ENCODE measurements at regions not wholly inside any gene's neighbourhood (a gene's known extent, or its start where the extent isn't known, plus 50 kb on each side); places are given as distances from the start of the nearest gene placed in this dataset.
"Not testable (repeated sequence)": the region's sequence is repeated elsewhere in the genome, so short reads cannot be mapped to it uniquely, and the experiment has no call there.

DNA sequence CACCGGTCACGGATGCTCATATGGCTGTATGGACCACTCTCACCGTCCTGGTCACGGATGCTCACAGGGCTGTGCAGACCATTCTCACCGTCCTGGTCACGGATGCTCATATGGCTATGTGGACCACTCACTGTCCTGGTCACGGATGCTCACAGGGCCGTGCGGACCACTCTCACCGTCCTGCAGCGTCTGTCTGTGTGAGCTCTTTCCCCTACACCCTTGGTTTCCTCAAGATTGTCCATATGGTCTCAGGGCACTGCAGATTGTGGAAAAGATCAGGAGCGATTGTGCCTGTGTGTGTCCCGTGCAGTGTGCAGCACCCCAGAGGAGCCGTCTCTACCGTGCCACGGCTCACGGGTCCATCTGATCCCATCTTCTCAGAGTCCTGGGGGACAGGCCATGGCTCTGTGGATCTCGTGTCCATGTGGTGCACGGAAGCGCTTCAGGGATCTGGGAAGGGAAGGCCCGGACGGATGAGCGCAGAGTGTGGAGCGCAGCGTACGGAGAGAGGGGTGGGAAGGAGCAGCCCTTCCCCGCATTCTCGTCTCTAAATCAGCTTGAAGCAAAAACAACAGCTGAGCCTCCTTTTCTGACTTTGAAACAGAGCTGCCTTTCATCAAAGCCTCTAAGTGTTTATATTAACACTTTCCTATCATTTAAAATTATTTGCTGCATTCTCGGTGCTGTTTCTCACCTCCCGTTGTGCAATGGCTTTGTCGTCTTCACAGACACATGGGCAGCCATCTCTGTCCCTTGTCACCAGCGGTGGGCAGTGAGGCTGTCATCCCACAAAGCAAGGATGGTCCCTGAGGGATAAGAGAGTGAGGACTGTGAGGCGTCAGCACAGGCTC lies 208.0 kb downstream of the BANP start:
- H3K9me3 ChIP-seq; H3K27ac ChIP-seq; H3K27me3 ChIP-seq; H3K4me3 ChIP-seq; H3K4me1 ChIP-seq; ATAC-seq; DNase-seq; H3K36me3 ChIP-seq (replicated peaks in 1 of 2; ENCODE audit: insufficient read depth in 1 of 2, low read depth in 2 of 2); intact Hi-C loops (cut with DNase I): not testable (repeated sequence)
- 76 to 80% methylated on average over 22 to 27 of the region's 33 CpGs for WGBS, 2 donors

DNA sequence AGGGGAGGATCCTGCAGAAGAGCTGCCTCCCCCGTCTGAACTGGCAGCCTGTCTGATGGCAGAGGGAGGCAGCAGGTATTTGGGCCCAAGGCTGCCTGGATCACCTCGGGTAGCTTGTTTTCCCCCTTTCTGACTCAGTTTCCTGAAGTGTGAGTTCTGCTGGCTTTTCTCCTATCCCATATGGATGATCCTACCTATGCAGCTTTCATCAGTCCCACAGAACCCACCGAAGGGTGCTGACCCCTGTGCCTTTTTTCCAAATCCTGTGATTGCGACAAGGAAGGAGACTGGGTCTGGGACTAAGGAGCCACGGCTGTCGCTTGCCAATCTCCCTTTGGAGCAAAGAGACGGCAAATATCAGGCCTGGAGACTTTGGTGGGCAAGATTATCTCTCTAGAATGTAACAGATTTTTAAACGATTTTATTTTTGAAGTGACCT lies 208.7 kb downstream of the BANP start:
- WGBS, 2 donors: 67 to 71% methylated on average over 7 to 8 of the region's 8 CpGs
- H3K27ac ChIP-seq; intact Hi-C loops (cut with DNase I); ATAC-seq; H3K9me3 ChIP-seq; H3K4me1 ChIP-seq; H3K27me3 ChIP-seq; H3K36me3 ChIP-seq (replicated peaks in 1 of 2; ENCODE audit: insufficient read depth in 1 of 2, low read depth in 2 of 2); DNase-seq; H3K4me3 ChIP-seq: not testable (repeated sequence)

DNA sequence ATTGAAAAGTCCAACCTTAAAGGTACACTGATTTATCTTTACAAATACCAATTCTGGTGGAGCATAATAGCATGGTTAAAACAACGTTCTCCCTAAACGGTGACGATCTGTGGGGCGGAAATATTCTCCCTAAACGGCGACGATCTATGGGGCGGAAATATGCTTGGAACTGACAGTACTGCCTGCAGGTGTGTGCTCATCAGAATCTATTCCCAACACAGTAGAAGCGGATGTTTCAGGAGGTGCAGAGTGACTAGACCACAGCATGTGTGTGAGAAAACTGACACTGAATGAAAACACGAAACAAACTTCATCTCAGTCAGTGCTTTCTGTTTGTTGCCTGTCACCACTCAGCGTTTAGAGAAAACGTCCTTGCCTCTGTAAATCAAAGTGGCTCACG lies 210.0 kb downstream of the BANP start:
- H3K27me3 ChIP-seq; intact Hi-C loops (cut with DNase I); H3K27ac ChIP-seq; H3K9me3 ChIP-seq; H3K4me1 ChIP-seq; H3K36me3 ChIP-seq (replicated peaks in 1 of 2; ENCODE audit: insufficient read depth in 1 of 2, low read depth in 2 of 2); ATAC-seq; H3K4me3 ChIP-seq; DNase-seq: not testable (repeated sequence)
- 70% methylated on average over 13 of the region's 13 CpGs for WGBS, 2 donors

DNA sequence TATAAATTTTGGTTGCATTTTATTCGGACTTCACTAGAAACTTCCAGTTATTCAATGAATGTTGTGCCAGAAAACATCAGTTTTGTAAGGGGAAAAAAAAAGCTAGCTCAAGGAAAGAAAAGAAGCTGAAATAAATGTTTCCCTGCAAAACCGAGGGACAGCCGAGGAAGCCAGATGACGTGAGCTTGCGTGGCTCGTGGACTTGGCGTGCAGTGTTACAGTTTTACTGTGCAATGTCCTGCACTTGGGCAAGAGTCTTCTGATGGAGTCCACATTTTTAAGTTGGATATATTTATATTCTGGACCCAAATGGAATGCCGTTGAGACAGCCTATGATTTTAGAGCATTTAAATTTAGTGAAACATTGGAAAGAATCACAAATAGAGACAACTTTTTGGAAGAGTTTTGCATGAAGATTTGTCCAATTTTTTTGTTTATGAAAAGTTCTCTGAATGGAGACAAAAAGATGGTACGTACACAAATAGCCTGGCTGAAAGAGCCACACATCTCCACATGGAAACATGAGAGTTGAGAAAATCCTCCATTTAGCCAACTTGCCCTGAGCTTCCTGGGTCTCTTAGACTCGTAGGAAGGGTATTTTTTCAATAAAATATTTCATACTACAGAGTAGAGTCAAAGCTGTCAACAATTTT lies 210.5 kb downstream of the BANP start:
- H3K9me3 ChIP-seq; H3K4me1 ChIP-seq; H3K36me3 ChIP-seq (replicated peaks in 1 of 2; ENCODE audit: insufficient read depth in 1 of 2, low read depth in 2 of 2); DNase-seq; H3K27ac ChIP-seq; H3K27me3 ChIP-seq; H3K4me3 ChIP-seq; intact Hi-C loops (cut with DNase I): not testable (repeated sequence)
- peak; percentile 43 for ATAC-seq
- WGBS, 2 donors: 59 to 64% methylated on average over 10 of the region's 10 CpGs

DNA sequence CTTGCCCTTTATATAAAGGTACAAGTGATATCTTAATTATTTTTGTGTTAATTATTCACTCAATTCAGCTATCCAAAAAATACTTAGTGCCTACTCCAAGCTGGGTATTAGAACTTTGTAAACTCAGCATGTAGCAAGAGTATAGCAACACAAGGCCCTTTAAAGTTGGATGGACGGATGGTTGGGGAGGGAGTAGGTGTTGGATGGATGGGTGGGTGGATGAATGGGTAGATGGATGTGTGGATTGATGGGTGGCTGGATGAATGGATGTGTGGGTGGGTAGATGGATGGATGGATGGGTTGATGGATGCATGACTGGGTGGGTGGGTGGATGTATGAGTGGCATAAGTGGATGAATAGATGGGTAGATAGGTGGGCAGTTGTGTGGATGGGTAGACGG lies 211.5 kb downstream of the BANP start:
- H3K9me3 ChIP-seq; DNase-seq; H3K27ac ChIP-seq; H3K36me3 ChIP-seq (replicated peaks in 1 of 2; ENCODE audit: insufficient read depth in 1 of 2, low read depth in 2 of 2); intact Hi-C loops (cut with DNase I); H3K4me1 ChIP-seq; H3K27me3 ChIP-seq; H3K4me3 ChIP-seq; ATAC-seq: not testable (repeated sequence)
- WGBS, 2 donors: 59 to 66% methylated on average over 1 to 2 of the region's 2 CpGs

DNA sequence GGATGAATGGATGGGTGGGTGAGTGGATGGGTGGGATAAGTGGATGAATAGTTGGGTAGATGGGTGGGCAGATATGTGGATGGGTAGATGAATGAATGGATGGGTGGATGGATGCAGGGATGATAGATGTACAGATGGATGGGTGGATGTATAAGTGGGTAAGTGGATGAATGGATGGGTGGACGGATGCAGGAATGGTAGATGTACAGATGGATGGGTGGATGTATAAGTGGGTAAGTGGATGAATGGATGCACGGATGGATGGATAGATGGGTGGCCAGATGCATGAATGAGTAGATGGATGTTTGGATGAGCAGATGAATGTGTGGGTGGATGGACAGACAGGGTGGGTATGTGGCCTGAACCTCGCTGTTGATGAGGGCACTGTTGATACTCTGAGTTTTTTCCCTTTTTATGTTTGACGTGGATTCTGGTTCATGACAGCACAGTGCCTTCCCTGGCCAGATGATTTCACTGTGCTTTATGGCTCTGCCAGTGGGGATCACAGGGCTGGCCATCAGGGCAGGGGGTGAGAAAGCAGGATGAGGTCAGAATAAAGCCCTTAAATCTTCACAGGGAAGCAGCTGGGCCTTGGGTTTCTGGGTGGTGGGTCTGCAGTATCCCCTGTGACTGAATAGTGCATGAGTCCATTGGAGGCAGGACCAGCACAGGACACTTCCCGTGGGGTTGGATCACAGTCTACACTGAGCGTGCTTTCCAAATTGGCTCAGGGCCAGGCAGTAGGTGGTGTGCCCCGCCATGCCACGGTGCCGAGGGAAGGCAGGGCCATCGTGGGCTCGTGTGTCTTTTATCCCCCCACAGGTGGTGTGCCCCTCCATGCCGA lies 213.2 kb downstream of the BANP start:
- WGBS, 2 donors: 52 to 70% methylated on average over 6 to 11 of the region's 12 CpGs
- H3K27me3 ChIP-seq; H3K27ac ChIP-seq; ATAC-seq; DNase-seq; intact Hi-C loops (cut with DNase I); H3K9me3 ChIP-seq; H3K4me3 ChIP-seq; H3K36me3 ChIP-seq (replicated peaks in 1 of 2; ENCODE audit: insufficient read depth in 1 of 2, low read depth in 2 of 2): not testable (repeated sequence)
- H3K4me1 ChIP-seq: peaks cover 13% of the 10 kb centered on the region

DNA sequence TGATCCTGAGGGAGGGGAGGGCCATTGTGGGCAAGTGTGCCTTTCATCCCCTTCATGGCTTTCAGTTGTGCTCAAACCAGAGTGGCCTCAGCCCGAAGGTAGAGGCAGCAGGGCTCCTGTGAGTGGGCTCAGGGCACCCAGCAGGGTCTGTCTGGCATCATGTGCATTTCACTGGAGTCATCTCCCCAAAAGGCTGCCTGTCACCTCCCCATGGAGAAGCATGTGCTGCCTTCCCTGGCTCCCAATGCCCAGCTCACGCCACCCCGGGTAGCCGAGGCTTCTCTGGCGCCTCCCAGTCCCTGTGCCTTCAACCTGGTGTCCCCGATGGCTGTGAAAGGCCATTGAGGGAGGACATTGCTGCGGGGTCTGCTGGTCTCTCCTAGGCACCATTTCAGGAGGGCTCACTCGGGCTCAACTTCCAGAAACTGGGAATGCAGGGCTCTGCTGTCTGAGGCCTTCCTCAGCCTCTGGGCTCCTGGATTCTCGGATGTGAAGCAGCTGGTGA lies 213.9 kb downstream of the BANP start:
- H3K9me3 ChIP-seq; H3K27me3 ChIP-seq; H3K27ac ChIP-seq; H3K36me3 ChIP-seq (replicated peaks in 1 of 2; ENCODE audit: insufficient read depth in 1 of 2, low read depth in 2 of 2); ATAC-seq; H3K4me3 ChIP-seq; DNase-seq; intact Hi-C loops (cut with DNase I): not testable (repeated sequence)
- H3K4me1 ChIP-seq: peaks cover 13% of the 10 kb centered on the region
- WGBS, 2 donors: 76% methylated on average over 9 of the region's 9 CpGs; no CpG with 5 or more reads in 1 of the 2 donors

DNA sequence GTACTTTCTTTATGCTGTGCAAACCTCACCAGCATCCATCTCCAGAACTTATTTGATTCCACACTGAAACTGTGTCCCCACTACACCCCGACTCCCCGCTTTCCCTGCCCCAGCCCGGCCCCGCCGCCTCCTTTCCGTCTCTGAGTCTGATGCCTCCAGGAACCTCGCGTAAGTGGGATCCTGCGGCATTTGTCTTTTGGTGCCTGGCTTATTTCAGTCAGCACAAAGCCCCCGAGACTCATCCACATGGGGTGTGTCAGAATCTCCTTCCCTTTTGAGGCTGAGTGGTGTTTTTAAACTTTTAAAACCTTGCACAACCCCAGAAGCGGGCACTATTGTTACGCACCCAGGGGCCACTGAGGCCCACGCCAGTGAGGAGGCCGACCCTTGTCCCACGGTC lies 214.4 kb downstream of the BANP start:
- H3K27ac ChIP-seq; H3K4me3 ChIP-seq; ATAC-seq; H3K9me3 ChIP-seq; DNase-seq; intact Hi-C loops (cut with DNase I); H3K27me3 ChIP-seq; H3K36me3 ChIP-seq (replicated peaks in 1 of 2; ENCODE audit: insufficient read depth in 1 of 2, low read depth in 2 of 2): not testable (repeated sequence)
- peaks cover 13% of the 10 kb centered on the region for H3K4me1 ChIP-seq
- WGBS, 2 donors: 81 to 88% methylated on average over 15 of the region's 15 CpGs

DNA sequence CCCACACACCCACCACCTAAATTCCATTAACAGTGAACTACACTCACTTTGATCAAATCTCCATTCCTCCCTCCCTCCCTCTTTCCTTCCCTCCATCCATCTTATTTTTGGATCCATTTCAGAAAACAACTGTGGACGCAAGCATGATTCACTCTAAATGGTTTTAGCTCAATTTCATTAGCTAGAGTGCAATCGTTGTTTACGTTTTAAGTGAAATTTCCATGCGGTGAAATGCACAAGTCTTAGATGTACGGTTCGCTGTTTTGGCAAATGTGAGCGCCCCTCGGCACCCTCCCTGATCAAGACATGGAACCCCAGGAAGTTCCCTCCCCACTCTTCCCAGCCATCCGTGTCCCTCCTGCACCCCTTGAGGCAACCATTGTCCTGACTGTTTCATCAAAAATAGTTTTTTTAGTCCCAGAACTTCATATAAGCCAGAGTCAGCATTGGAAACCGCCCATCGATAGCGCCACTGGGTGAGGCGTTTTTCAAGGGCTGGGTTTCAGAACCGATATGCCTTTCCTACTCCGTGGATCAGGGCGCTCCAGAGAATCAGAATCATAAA lies 215.1 kb downstream of the BANP start:
- H3K36me3 ChIP-seq (replicated peaks in 1 of 2; ENCODE audit: insufficient read depth in 1 of 2, low read depth in 2 of 2); H3K9me3 ChIP-seq; H3K4me3 ChIP-seq; DNase-seq; H3K27me3 ChIP-seq; intact Hi-C loops (cut with DNase I); ATAC-seq; H3K27ac ChIP-seq: not testable (repeated sequence)
- 73 to 78% methylated on average over 16 of the region's 16 CpGs for WGBS, 2 donors
- peaks cover 13% of the 10 kb centered on the region for H3K4me1 ChIP-seq

DNA sequence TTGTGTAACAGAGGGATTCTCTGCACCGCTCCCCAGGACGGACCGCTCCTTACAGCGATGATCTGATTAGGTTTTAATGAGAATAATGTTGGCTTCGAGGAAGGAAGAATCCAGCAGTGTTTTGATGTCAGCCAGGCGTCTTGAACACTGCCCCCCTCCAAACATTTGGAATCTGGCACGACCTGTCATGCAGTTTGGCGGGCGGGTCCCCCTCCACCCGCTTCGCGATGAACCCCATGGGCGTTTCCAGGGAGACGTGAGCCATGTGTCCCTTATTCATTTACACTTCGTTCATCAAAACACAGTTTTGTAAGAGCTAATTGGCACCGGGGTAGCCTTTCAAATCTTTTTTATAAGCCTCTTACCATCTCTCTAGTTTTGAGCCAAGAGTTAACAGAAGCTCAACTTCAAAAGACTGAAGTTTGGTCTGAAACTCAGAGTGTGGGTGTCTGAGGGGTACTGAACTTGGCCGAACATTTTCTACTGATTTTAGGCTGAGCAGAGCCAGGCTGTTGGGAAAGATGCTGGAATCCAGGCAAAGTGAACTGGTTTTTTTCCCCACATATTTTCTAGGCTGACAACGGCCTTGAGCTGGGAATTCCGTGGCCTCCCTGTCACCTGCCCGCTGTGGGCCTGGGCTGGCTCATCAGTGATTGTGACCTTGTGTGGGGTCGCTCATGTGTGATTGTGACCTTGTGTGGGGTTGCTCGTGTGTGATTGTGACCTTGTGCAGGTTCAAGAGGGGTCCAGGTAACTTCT lies 214.8 kb upstream of the ZNF469 start:
- 18 to 23% methylated on average over 17 to 21 of the region's 22 CpGs for WGBS, 2 donors
- H3K9me3 ChIP-seq; H3K36me3 ChIP-seq (replicated peaks in 1 of 2; ENCODE audit: insufficient read depth in 1 of 2, low read depth in 2 of 2); H3K27ac ChIP-seq; H3K27me3 ChIP-seq; intact Hi-C loops (cut with DNase I); DNase-seq; H3K4me3 ChIP-seq: not testable (repeated sequence)
- H3K4me1 ChIP-seq: peaks cover 13% of the 10 kb centered on the region
- ATAC-seq: peak; percentile 31
